ENCODE measurements at regions not wholly inside any gene's neighbourhood (a gene's known extent, or its start where the extent isn't known, plus 50 kb on each side); places are given as distances from the start of the nearest gene placed in this dataset.

DNA sequence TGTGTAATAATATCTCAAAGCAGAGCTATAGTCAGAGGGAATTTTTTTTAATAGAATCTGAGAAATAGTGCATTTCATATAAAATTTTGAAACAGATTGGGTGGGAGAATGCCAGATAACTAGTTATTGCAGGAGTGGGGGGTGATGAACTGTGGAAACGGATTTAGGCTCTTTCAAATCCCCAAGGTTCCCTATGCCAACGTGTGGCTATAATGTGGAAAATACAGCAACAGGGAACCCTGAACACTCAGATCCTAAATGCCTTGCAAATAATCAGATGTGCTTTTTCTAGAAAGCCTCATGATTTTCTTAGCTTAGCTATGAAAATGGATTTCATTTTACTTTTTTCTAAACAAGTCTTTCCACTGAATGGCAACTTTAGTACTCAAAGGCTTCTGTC, 180.5 kb upstream of the DMAC1 start:
- DNase-seq: no peak

- no peak for DNase-seq
Observed at GRCh38 chr9:7979611-7980010, 180.0 kb upstream of the DMAC1 start.

DNA sequence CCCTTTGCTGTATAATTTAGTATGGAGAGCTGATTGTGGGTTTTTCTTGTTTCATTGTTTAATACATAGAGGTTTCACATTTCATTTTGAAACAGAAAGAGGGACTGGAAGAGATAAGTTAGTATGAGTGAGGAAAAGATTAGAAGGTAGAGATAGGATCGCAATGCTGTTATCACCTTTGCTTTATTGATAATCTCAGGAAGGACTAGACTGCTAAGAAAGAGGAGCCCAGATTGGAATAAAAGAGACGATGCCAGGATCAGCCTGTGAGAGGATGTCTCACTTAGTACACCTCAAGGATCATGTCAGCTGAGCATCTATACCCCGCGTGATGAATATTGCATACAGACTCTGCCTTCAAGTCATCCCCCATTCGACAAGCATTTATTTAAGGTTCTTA, 178.0 kb upstream of the DMAC1 start:
- no peak for DNase-seq

- no peak for DNase-seq
Observed at GRCh38 chr9:7976856-7977255, 177.3 kb upstream of the DMAC1 start.

DNA sequence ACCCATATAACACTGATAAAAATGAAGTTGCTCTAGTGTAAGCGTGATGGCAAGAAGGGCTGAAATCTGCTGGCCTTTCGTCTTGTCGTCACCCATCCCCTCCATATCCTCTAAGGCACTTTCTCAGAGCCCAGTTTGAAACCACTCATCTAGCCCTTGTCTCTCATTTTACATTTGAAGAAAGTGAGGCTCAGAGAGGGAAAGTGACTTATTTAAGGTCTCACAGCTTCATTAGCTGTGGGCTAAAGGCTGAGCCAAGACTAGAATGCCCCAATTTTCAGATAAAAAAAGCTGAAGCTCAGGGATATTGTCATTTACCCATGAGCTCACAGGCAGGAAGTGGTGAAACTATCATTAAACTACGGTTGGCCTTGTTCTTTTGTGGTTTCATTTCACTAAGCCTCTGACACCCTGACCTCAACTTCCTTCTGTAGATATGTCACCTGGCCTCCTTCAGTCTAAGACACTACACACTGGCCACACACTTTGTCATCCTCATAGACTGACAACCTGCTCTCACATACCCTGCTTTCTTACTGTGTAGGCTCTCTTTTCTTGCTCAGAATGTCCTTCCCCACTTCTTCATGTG, 176.7 kb upstream of the DMAC1 start:
- peak; percentile 85 for DNase-seq

DNA sequence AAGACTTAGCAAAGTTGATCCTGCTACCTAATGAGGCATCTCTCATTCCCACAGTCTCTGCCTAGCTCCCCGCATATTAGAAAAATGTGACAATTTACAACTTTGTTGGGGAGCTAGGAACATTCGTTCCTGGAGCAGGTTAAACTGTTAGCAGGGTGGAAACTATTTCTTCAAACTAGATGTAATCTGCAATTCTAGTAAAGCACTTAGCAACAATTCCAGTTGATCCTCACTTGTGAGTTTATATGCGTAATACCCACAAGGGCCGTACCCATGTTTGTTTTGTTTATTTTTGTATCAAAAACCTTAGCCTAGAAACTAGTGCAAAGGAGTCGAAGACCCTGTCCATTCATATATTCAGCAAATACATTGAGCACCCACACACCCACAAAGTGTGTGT, 175.8 kb upstream of the DMAC1 start:
- DNase-seq: no peak

DNA sequence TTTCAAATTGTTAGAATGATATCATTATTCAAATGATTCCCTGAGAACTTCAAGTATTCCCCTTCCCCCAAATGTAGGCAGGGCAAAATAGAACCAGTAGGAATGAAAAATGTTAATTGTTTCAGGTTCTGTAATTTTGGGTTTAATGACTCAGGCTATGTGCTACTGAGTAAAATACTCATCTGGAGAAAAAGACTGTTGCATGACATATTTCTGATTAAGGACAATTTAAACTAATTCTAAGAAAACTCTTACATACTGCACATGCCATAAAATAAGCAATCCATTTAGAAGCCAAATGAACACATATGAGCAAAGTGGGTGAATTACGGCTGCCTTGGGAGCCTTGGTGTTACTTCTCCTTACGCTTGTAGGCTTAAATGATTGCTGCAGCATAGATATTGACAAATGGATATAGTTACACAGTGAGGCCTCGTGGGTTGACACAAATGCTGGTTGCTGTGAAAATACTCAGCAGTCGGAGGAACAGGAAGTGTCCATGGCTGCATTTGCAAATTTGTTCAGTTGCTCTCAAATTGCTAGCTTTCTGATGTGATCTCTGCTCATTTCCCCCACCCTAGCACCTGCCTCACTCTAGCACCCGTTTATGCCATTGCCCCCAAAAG, 174.9 kb upstream of the DMAC1 start:
- peak; percentile 22 for DNase-seq

DNA sequence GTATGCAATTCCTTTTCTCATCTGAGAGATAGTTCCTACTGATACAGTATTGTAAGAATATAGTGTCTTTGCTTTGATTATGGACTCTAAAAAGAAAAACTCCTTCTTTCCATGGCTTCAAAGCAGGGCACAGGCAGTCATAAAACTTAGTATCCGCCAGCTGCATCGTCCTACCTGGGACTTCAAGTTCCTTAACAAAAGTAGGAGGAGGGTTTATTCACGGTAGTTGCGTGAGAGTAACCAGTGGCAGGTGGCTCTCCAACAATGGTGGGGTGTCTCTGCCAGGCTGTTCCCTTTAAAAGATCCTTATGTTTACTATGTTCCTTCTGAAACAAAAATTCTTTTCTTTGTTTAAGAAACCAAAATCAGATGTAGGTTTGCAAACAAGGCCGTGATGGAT, 173.5 kb upstream of the DMAC1 start:
- no peak for DNase-seq

DNA sequence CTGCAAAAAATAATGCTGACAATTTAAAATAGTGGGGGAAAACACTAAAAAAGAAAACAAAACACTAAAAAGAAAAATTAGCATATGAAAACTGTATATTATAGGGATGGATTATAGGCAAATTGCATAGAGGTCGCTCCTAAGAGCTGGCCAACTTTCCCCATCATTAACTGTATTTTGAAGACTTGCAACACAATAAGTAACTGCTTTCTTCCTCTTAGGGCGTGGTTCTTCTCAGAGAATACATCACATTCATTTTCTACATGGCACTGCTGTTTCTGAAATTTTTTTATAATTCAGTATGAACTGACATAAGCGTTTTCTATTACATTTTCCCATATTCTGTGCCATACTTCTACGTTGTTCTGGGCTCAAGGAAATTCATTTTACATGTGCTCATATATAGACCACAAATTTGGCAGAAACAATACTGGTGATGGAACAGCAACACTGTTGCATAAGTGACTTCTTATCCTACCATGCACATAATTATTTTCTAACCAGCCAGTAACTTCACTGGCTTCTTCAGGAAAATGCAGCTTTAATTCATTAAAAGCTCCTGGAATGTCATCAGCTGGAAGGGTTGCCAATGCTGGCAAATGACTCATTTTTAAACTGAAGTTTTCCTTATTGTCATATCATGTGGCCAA, 171.2 kb upstream of the DMAC1 start:
- no peak for DNase-seq

GRCh38 chr9:7968687-7969086, 169.1 kb upstream of the DMAC1 start:
- no peak for DNase-seq

DNA sequence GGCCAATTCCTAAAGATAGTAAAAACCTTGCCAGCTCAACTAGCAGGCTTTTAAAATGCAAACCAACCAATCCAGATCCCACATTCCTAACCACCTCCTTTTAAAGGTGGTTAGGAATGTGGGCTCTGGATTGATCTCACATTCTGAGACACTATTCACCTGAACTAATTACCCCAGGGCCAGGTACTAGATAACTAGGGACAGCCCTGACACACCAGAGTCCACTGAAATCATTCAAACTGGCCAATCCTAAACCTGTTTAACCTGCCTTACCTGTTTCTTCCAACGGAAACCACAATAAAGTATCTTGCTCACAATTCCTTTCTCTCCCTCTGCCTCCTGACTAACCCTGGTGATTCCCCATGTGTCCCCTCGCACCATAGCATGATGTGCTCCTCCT, 168.3 kb upstream of the DMAC1 start:
- DNase-seq: no peak

DNA sequence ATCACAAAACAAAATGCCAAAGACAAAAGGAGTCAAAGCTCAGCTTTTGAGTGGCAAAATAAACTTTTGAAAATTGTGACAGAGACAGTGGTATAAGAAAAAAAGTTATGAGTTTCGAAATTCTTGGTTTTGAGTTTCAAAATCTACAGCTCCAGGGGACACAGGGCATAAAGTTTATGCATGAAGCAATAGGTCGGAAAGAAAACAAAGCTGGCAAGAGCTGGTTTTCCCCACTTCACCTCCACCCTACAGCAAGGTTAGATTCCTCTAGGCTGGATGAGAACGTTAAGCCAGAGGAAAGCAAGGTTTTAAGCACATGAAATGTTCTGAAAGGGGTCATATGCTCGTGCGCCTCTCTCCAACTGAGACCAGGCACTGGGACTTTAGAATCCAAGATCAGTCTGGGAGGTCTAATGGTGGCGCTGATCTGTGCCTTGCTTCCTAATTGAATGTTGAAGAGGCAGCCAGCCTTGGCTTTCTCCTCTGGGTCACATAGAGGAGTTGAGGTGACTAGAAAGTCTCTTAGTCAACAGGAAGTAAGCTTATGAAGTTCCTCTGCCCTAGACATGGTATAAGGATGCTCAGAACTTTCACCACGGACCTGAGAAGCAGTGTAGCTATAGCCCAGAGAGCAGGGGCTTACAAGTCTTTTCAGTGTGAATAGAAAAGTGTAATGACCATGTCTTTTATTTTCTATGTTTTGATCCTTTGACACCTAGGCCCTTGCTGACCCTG, 167.7 kb upstream of the DMAC1 start:
- no peak for DNase-seq

DNA sequence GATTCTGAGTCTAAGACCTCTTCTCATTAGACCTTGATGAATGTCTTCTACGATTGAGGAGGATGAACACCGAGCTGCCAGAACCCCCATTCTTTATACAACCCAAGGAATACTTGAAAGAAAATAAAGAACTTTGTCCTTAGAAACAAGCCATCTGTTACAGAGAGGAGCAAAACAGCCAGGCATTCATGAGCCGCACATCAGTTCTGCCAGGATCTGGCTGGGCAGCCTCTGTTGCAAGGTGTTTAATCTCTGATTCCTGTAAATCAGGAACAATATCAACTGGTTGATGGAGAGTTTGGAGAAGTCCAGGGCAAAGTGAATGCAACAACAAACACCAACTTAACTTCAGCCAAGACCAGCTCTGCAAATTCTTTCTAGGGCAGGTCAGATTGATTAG, 165.5 kb upstream of the DMAC1 start:
- DNase-seq: no peak

DNA sequence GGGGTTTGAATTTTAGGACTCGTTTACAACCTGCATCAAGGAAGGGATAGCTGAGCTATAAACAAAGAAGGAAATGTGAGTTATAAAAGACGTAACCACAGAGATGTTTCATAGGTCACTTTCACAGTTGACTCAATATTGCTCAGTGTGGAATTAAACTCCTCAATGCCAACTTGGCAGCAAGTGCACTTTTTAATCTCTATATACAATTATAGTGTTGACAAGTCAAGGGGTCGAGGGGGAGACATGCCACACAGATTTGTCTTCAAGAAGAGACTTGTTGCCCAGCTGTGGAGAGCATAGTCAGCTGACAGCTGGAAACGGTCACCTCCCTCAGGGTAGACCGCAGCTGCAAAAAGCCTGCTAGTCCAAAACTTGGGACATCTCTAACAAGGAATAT, 163.4 kb upstream of the DMAC1 start:
- DNase-seq: no peak

DNA sequence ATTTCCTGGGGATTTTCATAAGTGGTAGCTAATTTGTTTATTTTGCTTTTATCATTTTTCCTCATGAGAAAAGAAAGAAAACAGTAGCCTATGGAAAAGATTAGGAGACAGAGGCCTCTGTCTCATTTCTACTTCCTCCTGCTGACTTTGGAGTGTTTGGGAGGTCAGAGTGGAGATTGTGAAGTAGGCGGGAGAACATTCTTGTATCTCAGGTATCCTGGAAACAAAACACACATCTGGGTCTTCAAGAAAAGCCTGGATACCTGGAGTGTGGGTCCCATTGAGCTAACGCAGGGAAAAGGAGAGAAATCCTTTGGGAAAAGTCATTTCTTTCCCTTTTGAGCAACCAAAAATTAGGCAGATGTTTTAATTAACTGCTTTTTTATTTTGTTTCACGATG, 161.5 kb upstream of the DMAC1 start:
- no peak for DNase-seq

DNA sequence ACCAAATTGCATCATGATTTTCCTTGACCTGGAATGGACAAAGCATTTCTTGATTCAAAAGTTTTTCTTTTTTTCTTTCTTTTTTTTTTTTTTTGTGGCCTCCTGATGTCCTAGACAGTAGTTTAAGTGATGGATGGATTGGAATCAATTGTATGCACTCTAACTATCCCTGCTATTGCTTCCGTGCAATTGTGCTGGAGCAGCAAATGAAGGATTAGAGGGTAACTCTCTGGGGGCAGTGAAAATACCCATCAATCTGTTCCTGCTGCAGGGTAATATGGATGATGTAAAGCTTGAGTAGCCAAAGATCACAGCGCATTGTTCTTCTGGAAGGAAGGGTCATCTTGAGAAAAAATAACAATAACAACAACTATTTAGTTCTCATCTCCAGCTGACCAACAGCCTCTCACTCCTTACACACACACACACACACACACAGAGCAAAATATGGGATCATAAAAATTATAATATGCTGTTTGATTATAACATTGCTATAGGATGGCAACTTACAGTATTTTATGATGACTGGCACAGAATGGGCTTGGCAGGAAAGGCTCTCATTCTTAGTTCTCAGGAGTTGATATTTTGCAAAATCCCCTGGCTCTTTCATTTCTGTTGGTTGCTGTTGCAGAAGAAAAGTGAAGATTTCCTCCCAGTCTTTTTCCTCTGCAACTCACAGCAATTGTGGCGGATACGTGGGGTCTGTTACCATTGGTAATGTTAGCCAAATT, 160.9 kb upstream of the DMAC1 start:
- DNase-seq: no peak

GRCh38 chr9:7957803-7958202, 158.2 kb upstream of the DMAC1 start:
- DNase-seq: no peak

GRCh38 chr9:7947577-7947976, 148.0 kb upstream of the DMAC1 start:
- no peak for DNase-seq

DNA sequence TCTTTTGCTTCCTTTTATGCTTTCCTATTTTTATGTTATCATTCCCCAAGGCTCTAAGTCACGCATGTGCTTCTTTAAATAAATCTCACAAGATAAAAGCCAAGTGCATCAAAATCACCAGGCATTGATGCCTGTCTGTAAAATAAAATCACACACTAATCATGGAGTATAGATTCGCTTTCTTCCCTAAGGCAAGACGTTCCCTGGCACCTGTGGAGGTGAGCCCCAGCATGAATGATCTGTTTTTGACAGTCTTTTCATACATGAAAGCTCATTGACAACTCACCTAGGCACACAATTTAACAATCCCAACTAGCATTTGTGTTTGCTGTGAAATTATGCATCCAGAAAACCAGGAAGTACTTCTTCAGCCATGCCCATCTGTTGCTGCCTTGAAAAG, 146.9 kb upstream of the DMAC1 start:
- no peak for DNase-seq

DNA sequence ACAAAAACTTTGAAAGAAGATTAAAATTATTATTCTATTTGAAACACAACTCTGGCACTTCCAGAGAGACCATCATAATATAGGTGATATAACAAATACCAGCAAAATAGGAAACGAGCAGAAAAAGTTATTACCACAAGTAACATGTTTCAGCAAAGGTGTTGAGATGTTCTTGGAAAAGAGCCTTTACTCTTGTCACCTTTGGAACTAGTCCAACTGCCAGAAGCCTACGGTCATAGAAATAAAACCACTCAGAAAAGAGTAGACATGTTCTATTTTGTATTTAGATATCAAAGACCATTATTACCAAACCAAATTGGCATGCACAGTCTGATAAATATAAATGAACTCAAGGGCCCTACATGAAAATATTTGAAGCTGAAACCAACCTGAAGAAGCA, 145.0 kb upstream of the DMAC1 start:
- no peak for DNase-seq

DNA sequence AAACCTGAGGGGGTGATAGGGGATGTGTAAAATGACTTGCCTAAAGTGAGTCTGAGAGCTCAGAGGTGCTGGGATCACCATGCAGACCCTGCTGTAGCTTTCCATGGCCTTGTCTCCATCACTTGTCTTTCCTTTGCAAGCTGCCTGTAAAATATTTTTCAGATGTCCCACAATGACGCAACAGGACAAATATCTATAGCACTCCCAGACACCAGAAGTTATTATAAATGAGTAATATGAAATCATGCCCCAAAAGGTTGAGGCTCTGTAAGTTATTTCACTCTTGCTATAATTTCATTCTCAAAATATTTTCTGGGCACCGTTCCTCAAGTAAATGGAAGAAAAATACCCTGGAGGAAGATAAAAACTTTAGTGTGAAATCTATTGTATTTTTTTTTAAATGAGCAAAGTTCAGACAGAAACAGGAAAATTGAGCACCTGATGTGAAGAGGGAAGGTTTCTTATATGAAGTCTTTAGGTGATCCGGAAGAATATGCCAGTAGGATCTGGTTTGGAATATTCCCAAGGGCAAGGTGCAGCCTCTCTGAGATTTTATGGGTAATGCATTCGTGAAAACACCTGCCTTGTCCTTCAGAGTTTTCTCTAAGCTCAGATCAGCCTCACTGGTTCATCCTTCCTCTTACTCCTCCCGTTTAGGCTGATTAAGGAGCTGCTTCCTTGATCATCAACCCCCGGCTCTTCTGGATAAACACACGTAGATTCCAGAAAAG, 138.3 kb upstream of the DMAC1 start:
- DNase-seq: no peak

GRCh38 chr9:7936996-7937395, 137.4 kb upstream of the DMAC1 start:
- no peak for DNase-seq

- no peak for DNase-seq
Observed at GRCh38 chr9:7936163-7936562, 136.6 kb upstream of the DMAC1 start.
